ENCODE measurements at regions not wholly inside any gene's neighbourhood (a gene's known extent, or its start where the extent isn't known, plus 50 kb on each side); places are given as distances from the start of the nearest gene placed in this dataset.

- Histone ChIP-seq H3K36me3 (no peaks in the 10 kb centered on the region), H3K4me1 (ENCODE audit: insufficient read depth) (peaks cover 23% of the 10 kb centered on the region), H3K27me3 (no peaks in the 10 kb centered on the region), H3K4me3 (no peak overlapping the region), H3K27ac (no peak overlapping the region), H3K9me3 (no peaks in the 10 kb centered on the region)
- no peak for TF ChIP-seq EP300 (IDR thresholded peaks at IDR 0.05)
- TF ChIP-seq CTCF (IDR thresholded peaks at IDR 0.05) = no peak
- TF ChIP-seq POLR2A (IDR thresholded peaks at IDR 0.05) = no peak
- WGBS, 3 donors = 90 to 98% (median 96%) methylated on average over 5 of the region's 5 CpGs
- intact Hi-C loops (cut with DNase I) = loop anchor here in 1 of 4 donors (10.0 kb wide), 1 partner anchor 100 kb away; the partner anchor contains the start of gene ERCC6L2
- no peak for DNase-seq
Observed at GRCh38 chr9:95775191-95775590, 100.3 kb upstream of the ERCC6L2 start.

GRCh38 chr9:95773053-95773418 lies 102.5 kb upstream of the ERCC6L2 start:
- intact Hi-C loops (cut with DNase I) = loop anchor here in 1 of 4 donors (10.0 kb wide), 1 partner anchor 102 kb away; the partner anchor contains the start of gene ERCC6L2
- 4 to 38% (median 11%) methylated on average over 3 of the region's 3 CpGs for WGBS, 3 donors

GRCh38 chr9:95772320-95773052 lies 103.0 kb upstream of the ERCC6L2 start:
- H3K36me3 ChIP-seq = no peaks in the 10 kb centered on the region
- intact Hi-C loops (cut with DNase I) = loop anchor here in 1 of 4 donors (10.0 kb wide), 1 partner anchor 102 kb away; the partner anchor contains the start of gene ERCC6L2
- H3K4me3 ChIP-seq = no peak overlapping the region
- TF ChIP-seq POLR2A (IDR thresholded peaks at IDR 0.05) (no peak), EP300 (IDR thresholded peaks at IDR 0.05) (no peak), CTCF (IDR thresholded peaks at IDR 0.05) (no peak)
- H3K9me3 ChIP-seq = no peaks in the 10 kb centered on the region
- H3K4me1 ChIP-seq (ENCODE audit: insufficient read depth) = peaks cover 23% of the 10 kb centered on the region
- 14 to 22% (median 18%) methylated on average over 29 of the region's 29 CpGs for WGBS, 3 donors
- peak; percentile 74 to 84 (median 78) for DNase-seq
- peak overlapping the region; percentile 54 to 75 for H3K27ac ChIP-seq
- no peaks in the 10 kb centered on the region for H3K27me3 ChIP-seq

More at GRCh38 chr9:95773053-95773418, 102.5 kb upstream of the ERCC6L2 start:
- Histone ChIP-seq H3K27me3 (no peaks in the 10 kb centered on the region), H3K9me3 (no peaks in the 10 kb centered on the region), H3K27ac (peak overlapping the region; percentile 54 to 75), H3K4me3 (no peak overlapping the region), H3K36me3 (no peaks in the 10 kb centered on the region), H3K4me1 (ENCODE audit: insufficient read depth) (peaks cover 23% of the 10 kb centered on the region)
- DNase-seq = no peak
- no peak for TF ChIP-seq EP300 (IDR thresholded peaks at IDR 0.05)
- no peak for TF ChIP-seq CTCF (IDR thresholded peaks at IDR 0.05)
- TF ChIP-seq POLR2A (IDR thresholded peaks at IDR 0.05) = no peak

- WGBS, 3 donors = 8 to 17% (median 9%) methylated on average over 20 of the region's 20 CpGs
Observed at GRCh38 chr9:95771556-95772246, 103.8 kb upstream of the ERCC6L2 start.

More at GRCh38 chr9:95771556-95772246, 103.8 kb upstream of the ERCC6L2 start:
- Histone ChIP-seq H3K9me3 (no peaks in the 10 kb centered on the region), H3K36me3 (no peaks in the 10 kb centered on the region), H3K4me3 (no peak overlapping the region), H3K4me1 (ENCODE audit: insufficient read depth) (peaks cover 23% of the 10 kb centered on the region), H3K27ac (peak overlapping the region; percentile 54 to 75), H3K27me3 (no peaks in the 10 kb centered on the region)
- intact Hi-C loops (cut with DNase I) = loop anchor here in 1 of 4 donors (10.0 kb wide), 1 partner anchor 103 kb away; the partner anchor contains the start of gene ERCC6L2
- TF ChIP-seq POLR2A (IDR thresholded peaks at IDR 0.05) (no peak), EP300 (IDR thresholded peaks at IDR 0.05) (no peak), CTCF (IDR thresholded peaks at IDR 0.05) (no peak)
- peak; percentile 58 to 80 (median 65) for DNase-seq
